Skin epidermis (tissue), 12 donors: ENCODE measurements at regions not wholly inside any gene's neighbourhood (a gene's known extent, or its start where the extent isn't known, plus 50 kb on each side); places are given as distances from the start of the nearest gene placed in this dataset.

ENCODE experiments used
- H3K27ac ChIP-seq, 21 experiments: fragments of 200-600 bp; sonication (generic) in 11 of 21; one replicate each; pipeline ENCODE4 v1.5.0; 2020; ENCODE audit warnings: mild to moderate bottlenecking in 3 of 21, inconsistent platforms in 2 of 21, moderate library complexity in 2 of 21
- H3K4me3 ChIP-seq, 7 experiments: fragments of 200-600 bp; sonication (generic) in 2 of 7; one replicate each; pipeline ENCODE4 v1.5.0; 2020; ENCODE audit warnings: inconsistent platforms in 2 of 7, mild to moderate bottlenecking in 2 of 7, moderate library complexity in 1 of 7

DNA sequence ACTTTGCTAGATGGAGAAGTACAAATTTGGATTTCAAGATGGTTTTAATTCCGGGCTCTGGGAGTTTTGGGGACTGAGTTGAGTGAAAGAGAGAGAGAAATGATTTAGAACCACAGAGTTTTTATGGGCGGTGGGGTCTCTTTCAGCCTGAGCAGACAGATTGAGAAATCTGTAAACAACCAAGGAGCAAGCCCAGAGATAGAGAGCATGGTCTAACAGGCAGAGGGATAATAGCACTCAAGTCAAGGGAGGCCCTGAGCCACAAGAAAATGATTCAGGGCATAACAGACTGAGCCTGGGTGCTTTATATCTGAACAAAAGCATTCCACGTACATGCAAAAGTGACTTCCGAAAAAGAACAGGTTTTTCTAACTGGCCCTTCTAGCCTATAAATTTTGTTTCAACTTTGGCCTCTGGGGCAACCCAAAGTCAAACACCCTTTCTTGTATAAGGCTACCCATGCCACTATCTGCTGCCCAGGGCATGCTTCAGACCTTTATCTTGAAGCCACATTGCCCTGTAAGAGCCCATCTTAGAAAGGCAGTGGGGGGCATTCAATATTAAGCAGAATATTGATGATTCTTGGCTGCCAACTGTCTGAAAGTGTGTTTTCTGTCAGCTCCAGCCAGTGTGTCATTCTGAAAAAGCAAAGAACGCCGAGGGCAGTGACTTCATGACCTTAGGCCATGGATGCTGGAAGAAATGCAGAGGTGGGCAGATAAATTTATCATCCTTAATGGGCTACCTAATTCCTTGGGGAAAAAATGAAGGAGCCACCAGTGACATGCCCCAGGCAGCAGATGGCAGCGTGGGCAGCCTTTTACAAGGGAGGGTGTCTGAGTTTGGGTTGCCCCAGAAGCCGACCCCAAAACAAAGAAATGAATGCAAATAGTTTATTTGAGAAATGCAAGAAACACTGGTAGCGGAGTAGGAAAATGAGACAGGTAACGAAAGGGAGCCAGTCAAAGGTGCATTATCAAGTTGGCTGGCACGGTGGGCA, 637.6 kb downstream of the MID1IP1 start:
- Histone ChIP-seq H3K4me3 (no peak overlapping the region), H3K27ac (no peak overlapping the region)

- H3K27ac ChIP-seq = peak overlapping the region in 3 of 21 experiments; percentile 7 to 58 (median 23)
- H3K4me3 ChIP-seq = no peak overlapping the region
These were observed 638.9 kb downstream of the MID1IP1 start for GRCh38 chrX:39439906-39440798.

GRCh38 chrX:39440799-39441284, 639.6 kb downstream of the MID1IP1 start:
- peak overlapping the region in 1 of 21 experiments; percentile 58 for H3K27ac ChIP-seq

GRCh38 chrX:39442332-39442731, 641.1 kb downstream of the MID1IP1 start:
- no peak overlapping the region for H3K27ac ChIP-seq
- no peak overlapping the region for H3K4me3 ChIP-seq

More at GRCh38 chrX:39440799-39441284, 639.6 kb downstream of the MID1IP1 start:
- H3K4me3 ChIP-seq = no peak overlapping the region

DNA sequence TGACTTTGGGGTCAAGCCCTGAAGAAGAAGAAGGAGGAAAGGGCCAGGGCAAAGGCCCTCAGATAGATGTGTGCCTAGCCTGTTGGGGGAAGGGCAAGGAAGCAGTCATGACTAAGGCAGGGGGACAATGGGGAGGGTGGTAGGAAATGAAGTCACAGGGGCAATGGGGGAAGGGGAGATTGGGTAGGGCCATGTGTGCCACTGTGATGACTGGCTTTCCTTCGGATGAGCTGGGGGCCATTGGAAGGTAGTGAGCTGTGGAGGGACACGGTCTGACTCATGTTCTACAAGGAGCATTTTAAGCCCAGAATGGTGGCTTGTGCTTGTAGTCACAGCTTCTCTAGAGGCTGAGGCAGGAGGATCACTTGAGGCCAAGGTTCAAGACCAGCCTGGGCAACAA, 642.0 kb downstream of the MID1IP1 start:
- Histone ChIP-seq H3K27ac (no peak overlapping the region), H3K4me3 (no peak overlapping the region)

DNA sequence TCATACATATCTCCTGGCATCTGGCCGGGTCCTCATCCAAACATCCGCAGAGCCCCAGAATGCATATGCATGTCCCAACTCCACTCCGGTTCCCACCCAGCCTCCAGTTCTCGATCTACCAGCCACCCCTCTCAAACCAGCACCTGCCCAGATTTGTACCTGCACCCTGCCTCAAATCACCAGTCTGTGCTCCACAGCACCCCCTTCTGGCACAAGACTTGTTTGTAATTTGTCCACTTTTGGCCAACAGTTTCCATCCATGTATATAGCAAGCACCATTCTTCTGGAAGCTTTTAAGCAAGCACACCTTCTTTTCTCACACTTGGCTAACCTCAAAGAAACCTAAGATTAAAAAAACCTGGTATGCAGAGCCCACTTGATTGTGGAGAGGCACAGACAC, 644.1 kb downstream of the MID1IP1 start:
- no peak overlapping the region for H3K4me3 ChIP-seq
- H3K27ac ChIP-seq = no peak overlapping the region

GRCh38 chrX:39449352-39449751, 648.1 kb downstream of the MID1IP1 start:
- H3K4me3 ChIP-seq = no peak overlapping the region
- no peak overlapping the region for H3K27ac ChIP-seq

GRCh38 chrX:39450234-39450977, 647.4 kb downstream of the BCOR start:
- no peak overlapping the region for H3K27ac ChIP-seq
- H3K4me3 ChIP-seq = no peak overlapping the region

GRCh38 chrX:39451046-39451445, 646.7 kb downstream of the BCOR start:
- no peak overlapping the region for H3K27ac ChIP-seq
- no peak overlapping the region for H3K4me3 ChIP-seq

DNA sequence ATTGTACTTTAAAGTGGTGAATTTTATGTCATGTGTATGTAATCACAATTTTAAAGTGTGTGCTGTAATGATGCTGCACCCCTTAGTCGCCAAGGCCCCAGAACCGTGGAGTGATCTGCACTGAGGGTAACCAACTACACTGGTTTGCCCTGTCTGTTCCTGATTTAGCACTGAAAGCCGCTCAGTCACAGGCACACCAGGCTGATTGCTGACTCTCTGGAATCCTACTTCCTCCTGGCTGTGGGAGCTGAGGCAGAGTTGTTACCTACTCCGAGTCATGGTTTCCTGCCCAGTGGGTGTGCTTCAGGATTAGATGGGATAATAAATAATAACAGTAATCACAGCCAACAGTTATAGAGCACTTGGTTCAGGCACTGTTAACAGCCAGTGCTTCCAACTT, 645.4 kb downstream of the BCOR start:
- Histone ChIP-seq H3K4me3 (no peak overlapping the region), H3K27ac (no peak overlapping the region)

GRCh38 chrX:39453889-39454621, 643.7 kb downstream of the BCOR start:
- no peak overlapping the region for H3K4me3 ChIP-seq
- H3K27ac ChIP-seq = no peak overlapping the region

DNA sequence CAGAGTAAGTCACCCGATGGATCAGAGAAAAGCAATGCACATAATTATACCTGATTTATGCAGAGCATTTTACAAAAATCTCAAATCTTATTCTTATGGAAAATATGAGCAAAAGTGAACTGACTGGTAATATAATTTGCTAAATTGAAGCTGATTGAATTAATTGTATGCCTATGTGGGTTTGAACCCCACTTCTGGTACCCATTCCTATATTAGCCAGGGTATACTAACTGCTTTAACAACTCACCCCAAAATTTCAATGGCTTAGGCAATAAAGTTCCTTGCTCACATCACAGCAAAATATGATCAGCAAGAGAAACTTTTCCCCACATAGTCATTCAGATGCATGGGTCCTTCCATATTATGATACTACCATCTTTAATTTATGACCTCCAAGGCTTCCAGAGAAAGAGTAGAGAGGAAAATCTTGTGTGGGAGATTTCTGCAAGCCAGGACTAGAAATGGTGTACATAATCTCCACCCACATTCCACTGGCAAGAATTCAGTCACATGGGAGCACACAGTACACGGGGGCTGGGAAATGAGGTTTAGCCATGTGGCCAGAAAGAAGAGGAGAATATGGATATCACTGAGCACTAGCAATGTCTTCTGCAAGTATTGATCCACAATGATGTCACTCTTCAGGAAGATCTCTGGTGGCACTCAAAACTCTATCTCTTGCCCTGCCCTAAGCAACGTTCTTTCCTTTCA, 640.7 kb downstream of the BCOR start:
- no peak overlapping the region for H3K4me3 ChIP-seq
- H3K27ac ChIP-seq = no peak overlapping the region

- no peak overlapping the region for H3K4me3 ChIP-seq
- no peak overlapping the region for H3K27ac ChIP-seq
These were observed 639.0 kb downstream of the BCOR start for GRCh38 chrX:39458779-39459178.

DNA sequence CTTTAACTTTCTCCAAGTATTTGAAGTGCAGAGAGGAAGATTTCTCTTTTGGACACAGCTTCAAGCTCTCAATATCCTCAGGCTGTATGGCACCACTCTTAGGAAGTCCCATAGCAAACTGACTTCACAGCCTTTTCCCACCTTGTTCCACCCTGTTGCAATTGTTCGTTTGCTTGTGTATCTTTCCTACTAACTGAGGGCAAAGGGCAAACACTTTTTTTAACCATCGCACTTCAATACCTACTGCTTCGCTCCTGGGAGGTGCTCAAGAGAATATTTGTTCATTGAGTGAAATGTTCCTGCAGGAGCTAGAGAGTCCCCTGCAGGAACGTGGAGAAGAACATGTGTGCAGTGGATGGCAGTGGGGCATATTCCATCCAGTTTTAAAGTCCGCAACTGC, 638.6 kb downstream of the BCOR start:
- Histone ChIP-seq H3K4me3 (no peak overlapping the region), H3K27ac (no peak overlapping the region)

DNA sequence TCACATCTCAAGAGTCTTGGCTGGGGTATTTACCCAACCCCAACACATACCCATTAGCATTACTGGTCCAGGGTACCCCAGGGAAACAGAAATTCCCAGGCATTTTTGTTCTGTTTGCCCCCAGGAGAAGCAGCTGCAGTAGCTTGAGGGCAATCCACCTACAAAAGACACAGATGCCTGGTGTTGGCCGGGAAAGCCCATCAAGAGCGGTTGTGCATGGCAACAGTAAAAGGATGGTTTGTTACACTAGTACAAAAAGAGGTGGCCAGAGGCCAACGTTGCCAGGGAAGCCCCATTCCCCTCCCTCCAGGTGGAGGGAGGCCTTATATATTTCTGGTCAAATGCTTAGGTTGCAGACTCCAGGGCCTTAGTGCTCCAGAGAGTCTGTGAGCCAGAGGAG, 637.8 kb downstream of the BCOR start:
- no peak overlapping the region for H3K27ac ChIP-seq
- no peak overlapping the region for H3K4me3 ChIP-seq

DNA sequence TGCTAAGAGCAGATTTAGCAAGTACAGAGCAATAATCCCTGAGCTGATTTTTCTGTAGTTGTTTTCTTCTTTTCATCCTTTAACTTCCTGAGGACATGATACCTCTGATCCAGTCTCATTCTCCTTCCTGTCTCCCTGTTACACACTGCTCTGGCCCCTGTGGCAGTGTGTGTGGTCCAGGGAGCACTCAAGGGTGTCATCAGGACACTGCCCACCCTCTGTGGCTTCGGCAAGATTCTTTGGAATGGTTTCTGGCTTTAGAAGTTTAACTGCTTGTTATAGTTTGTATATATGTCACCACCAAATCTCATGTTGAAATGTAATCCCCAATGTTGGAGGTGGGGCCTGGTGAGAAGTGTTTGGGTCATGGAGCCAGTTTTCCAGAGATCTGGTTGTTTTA, 637.3 kb downstream of the BCOR start:
- Histone ChIP-seq H3K27ac (no peak overlapping the region), H3K4me3 (no peak overlapping the region)

DNA sequence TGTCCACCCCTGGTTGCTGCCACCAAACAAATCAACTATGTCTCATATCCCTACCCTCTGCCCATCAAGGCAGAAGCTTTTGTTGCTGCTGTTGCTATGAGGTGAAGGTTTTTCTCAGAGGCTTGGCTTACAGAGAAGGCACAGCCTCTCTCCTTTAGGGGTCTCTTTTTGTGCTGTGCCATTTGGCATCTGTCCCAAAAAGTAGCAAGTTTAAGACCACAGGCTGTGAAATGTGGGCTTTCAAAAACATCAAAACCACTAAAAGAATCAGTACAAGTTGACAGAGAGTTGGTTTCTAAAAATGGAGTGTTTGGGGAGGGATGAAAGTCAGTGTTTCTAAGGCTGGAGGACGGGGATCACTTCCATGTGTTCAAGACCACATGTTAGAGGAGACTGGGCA, 634.9 kb downstream of the BCOR start:
- H3K4me3 ChIP-seq = no peak overlapping the region
- H3K27ac ChIP-seq = no peak overlapping the region

DNA sequence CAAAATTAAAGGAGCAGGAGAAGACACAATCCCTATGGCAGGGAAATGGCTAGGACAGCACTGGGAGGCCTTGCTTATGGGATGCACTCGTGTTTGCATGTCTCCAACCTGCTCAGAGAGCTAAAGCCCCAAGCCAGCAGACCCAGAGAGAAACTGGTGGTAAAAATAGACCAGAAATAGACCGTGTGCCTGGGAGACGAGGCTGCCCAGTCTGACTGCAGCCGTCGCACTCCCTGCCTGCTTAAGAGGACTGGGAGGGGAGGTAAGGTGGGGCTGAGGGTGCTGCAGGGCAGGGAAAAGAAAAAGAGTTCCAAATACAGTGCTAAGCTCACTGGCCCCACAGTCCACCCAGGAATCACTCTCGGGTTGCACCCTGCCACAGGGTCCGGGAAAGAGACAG, 633.5 kb downstream of the BCOR start:
- H3K4me3 ChIP-seq = no peak overlapping the region
- H3K27ac ChIP-seq = no peak overlapping the region
